NT2/D1 (cell line): ENCODE measurements at regions not wholly inside any gene's neighbourhood (a gene's known extent, or its start where the extent isn't known, plus 50 kb on each side); places are given as distances from the start of the nearest gene placed in this dataset.

Source experiments
- DNase-seq: peaks from one replicate; pipeline ENCODE4 v3.0.0-alpha.2; 2011; ENCODE audit warnings: low read depth, low spot score
- H3K27me3 ChIP-seq: 2 replicates; pipeline ENCODE4 v1.6.0; 2011; ENCODE audit warnings: mild to moderate bottlenecking; ENCODE audit not compliant: insufficient read length, insufficient read depth
- H3K36me3 ChIP-seq: 2 replicates; pipeline ENCODE4 v1.6.1; 2011; ENCODE audit warnings: mild to moderate bottlenecking, low read length, mixed read lengths; ENCODE audit not compliant: insufficient read depth, insufficient read length
- H3K4me1 ChIP-seq: 2 replicates; pipeline ENCODE4 v1.5.1; 2011; ENCODE audit not compliant: insufficient read depth, insufficient read length
- H3K4me3 ChIP-seq: 2 replicates; pipeline ENCODE4 v1.5.1; 2011; ENCODE audit warnings: low read depth; ENCODE audit not compliant: insufficient read length
- H3K9ac ChIP-seq: 2 replicates; pipeline ENCODE4 v1.6.0; 2011; ENCODE audit warnings: low read depth; ENCODE audit not compliant: insufficient read length
- H3K9me3 ChIP-seq: 2 replicates; pipeline ENCODE4 v1.5.1; 2011; ENCODE audit warnings: mild to moderate bottlenecking, low read length; ENCODE audit not compliant: insufficient read depth
- SUZ12 ChIP-seq: IDR thresholded peaks from 2 replicates; pipeline ENCODE4 v1.6.1; 2011; ENCODE audit not compliant: insufficient read length, insufficient read depth; ENCODE audit errors: extremely low read depth
- YY1 ChIP-seq: IDR thresholded peaks from 2 replicates; pipeline ENCODE4 v1.6.1; 2011; ENCODE audit not compliant: insufficient read length, insufficient read depth
- ZNF274 ChIP-seq: IDR thresholded peaks from 2 replicates; pipeline ENCODE4 v1.6.1; 2011; ENCODE audit warnings: mild to moderate bottlenecking, low read depth, low read length

GRCh38 chr10:31686599-31686998 lies 242.0 kb downstream of the ARHGAP12 start:
- DNase-seq, result no peak
- Histone ChIP-seq H3K4me3 (no peak overlapping the region), H3K27me3 (no peaks in the 10 kb centered on the region), H3K4me1 (no peaks in the 10 kb centered on the region), H3K9me3 (peaks cover 48% of the 10 kb centered on the region), H3K36me3 (no peaks in the 10 kb centered on the region), H3K9ac (no peak overlapping the region)
- TF ChIP-seq SUZ12, result no peak
- no peak for TF ChIP-seq ZNF274
- no peak for TF ChIP-seq YY1

GRCh38 chr10:31683682-31684081 lies 244.9 kb downstream of the ARHGAP12 start:
- Histone ChIP-seq H3K4me1 (peaks cover 3% of the 10 kb centered on the region), H3K4me3 (no peak overlapping the region), H3K27me3 (no peaks in the 10 kb centered on the region), H3K9me3 (peaks cover 36% of the 10 kb centered on the region), H3K36me3 (no peaks in the 10 kb centered on the region), H3K9ac (no peak overlapping the region)
- TF ChIP-seq SUZ12 (no peak), ZNF274 (no peak), YY1 (no peak)
- DNase-seq, result no peak

- TF ChIP-seq ZNF274, result no peak
- no peak for TF ChIP-seq SUZ12
- TF ChIP-seq YY1, result no peak
These were observed 248.7 kb downstream of the ARHGAP12 start for GRCh38 chr10:31679936-31680335.

GRCh38 chr10:31678575-31679516 lies 249.8 kb downstream of the ARHGAP12 start:
- TF ChIP-seq YY1, result no peak
- TF ChIP-seq SUZ12, result no peak
- no peak for TF ChIP-seq ZNF274
- peaks cover 41% of the 10 kb centered on the region for H3K9me3 ChIP-seq
- H3K4me1 ChIP-seq, result peaks cover 9% of the 10 kb centered on the region
- no peak overlapping the region for H3K4me3 ChIP-seq
- no peaks in the 10 kb centered on the region for H3K36me3 ChIP-seq
- peak overlapping the region; percentile 66 for H3K9ac ChIP-seq
- no peaks in the 10 kb centered on the region for H3K27me3 ChIP-seq
- no peak for DNase-seq

More at GRCh38 chr10:31679936-31680335, 248.7 kb downstream of the ARHGAP12 start:
- peaks cover 42% of the 10 kb centered on the region for H3K9me3 ChIP-seq
- no peak for DNase-seq
- no peaks in the 10 kb centered on the region for H3K27me3 ChIP-seq
- no peak overlapping the region for H3K9ac ChIP-seq
- H3K4me3 ChIP-seq, result no peak overlapping the region
- H3K36me3 ChIP-seq, result no peaks in the 10 kb centered on the region
- H3K4me1 ChIP-seq, result peaks cover 9% of the 10 kb centered on the region

- no peaks in the 10 kb centered on the region for H3K27me3 ChIP-seq
- H3K9me3 ChIP-seq, result peaks cover 34% of the 10 kb centered on the region
- peak overlapping the region; percentile 42 for H3K4me3 ChIP-seq
- H3K9ac ChIP-seq, result peak overlapping the region; percentile 66
- no peak for DNase-seq
- H3K4me1 ChIP-seq, result peaks cover 9% of the 10 kb centered on the region
- TF ChIP-seq SUZ12 (no peak), YY1 (no peak), ZNF274 (no peak)
- no peaks in the 10 kb centered on the region for H3K36me3 ChIP-seq
These were observed 250.5 kb downstream of the ARHGAP12 start for GRCh38 chr10:31678139-31678536.

- H3K27me3 ChIP-seq, result no peaks in the 10 kb centered on the region
- peak; percentile 89 for DNase-seq
- TF ChIP-seq YY1 (no peak), ZNF274 (no peak), SUZ12 (no peak)
- peaks cover 9% of the 10 kb centered on the region for H3K4me1 ChIP-seq
- H3K36me3 ChIP-seq, result no peaks in the 10 kb centered on the region
- H3K9me3 ChIP-seq, result peaks cover 28% of the 10 kb centered on the region
- peak overlapping the region; percentile 42 for H3K4me3 ChIP-seq
- peak overlapping the region; percentile 66 for H3K9ac ChIP-seq
These were observed 251.2 kb downstream of the ARHGAP12 start for GRCh38 chr10:31677195-31678138.
